T-helper 2 cell treated with Interferon-gamma antibody and Interleukin-4, amounts not matched to agents 5 μg/mL and 100 μg/mL, for 36 hours (primary cell): ENCODE measurements at regions not wholly inside any gene's neighbourhood (a gene's known extent, or its start where the extent isn't known, plus 50 kb on each side); places are given as distances from the start of the nearest gene placed in this dataset.

ENCODE experiments used
- DNase-seq: peaks from one replicate; pipeline ENCODE4 v3.0.0; 2021; ENCODE audit warnings: low spot score
- H3K27ac Mint-ChIP-seq: one replicate; pipeline ENCODE4 v1.8.0; 2021; ENCODE audit warnings: mild to moderate bottlenecking, mixed read lengths
- H3K27me3 Mint-ChIP-seq: one replicate; pipeline ENCODE4 v1.8.0; 2021; ENCODE audit warnings: low read depth, mixed read lengths
- H3K36me3 Mint-ChIP-seq: one replicate; pipeline ENCODE4 v1.8.0; 2021; ENCODE audit warnings: low read depth, mixed read lengths
- H3K4me1 Mint-ChIP-seq: one replicate; pipeline ENCODE4 v1.8.0; 2021; ENCODE audit warnings: low read depth, mixed read lengths
- H3K4me3 Mint-ChIP-seq: one replicate; pipeline ENCODE4 v1.8.0; 2022; ENCODE audit warnings: mild to moderate bottlenecking, moderate library complexity, mixed read lengths
- H3K9me3 Mint-ChIP-seq: one replicate; pipeline ENCODE4 v1.8.0; 2021; ENCODE audit warnings: mixed read lengths

DNA sequence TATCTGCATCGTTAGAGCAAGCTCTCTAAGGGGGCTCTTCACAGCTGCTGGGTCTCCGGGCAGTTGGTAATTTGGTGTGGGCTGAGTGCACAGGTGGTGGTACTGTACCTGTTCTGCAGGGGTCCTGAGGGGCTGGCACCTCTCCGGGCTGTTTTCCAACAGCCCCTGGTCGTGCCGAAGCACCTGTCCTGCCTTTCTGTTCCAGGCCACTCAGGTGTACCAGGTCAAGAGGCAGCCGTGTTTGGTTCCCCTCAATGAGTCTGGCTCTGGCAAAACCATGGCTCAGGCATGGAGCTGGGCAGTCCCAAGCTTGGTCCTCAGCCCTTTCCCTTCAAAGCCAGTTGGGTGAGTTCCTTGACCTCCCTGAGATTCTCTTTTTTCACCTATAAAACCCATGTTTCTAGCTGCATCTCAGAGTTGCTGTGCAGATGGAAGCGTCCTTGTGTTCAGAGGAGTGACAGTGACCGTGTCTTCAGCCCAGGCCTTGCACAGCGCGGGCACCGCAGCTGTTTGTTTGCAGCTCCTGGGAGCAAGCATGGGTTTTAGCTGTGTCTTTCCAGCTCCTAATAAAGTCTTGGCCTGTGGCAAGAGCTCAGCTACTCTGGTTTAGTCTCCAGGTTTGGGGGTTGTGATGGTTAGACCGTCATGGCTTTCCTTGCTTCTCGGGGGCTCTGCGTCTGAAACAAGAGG, 110.9 kb downstream of the GLI2 start:
- Mint-ChIP-seq H3K4me1 (no peaks in the 10 kb centered on the region), H3K27ac (no peak overlapping the region), H3K4me3 (no peak overlapping the region), H3K36me3 (no peaks in the 10 kb centered on the region), H3K9me3 (no peaks in the 10 kb centered on the region), H3K27me3 (peaks cover 2% of the 10 kb centered on the region)
- DNase-seq, result no peak

DNA sequence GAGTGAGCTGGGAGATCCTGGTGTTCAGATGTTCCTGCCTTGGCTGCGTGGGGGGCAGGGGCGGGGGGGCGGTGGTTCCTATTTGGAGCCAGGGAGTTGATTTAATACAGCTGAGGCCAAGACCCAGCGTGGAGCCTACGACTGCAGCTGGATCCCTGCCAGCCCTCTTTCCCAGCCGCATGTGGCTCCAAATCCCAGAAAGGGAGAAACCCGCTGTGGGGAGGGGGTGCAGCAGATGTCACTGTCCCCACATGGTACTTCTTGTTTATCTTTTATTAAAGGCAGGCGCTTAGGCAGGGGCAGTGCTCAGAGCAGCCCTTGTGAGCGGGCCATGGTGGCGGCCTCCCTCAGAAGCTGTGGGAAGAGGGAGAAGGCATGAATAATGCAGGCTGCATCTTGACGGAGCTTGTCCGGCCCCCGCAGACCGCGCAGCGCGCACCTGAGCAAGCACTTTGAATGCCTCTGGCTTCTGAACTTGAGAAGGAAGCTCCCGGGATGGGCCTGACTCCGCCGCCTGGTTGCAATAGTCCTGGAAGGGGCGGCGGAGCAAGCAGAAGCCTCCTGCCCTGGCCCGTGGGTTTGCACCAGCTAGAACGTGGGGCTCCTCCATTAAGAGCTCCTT, 112.1 kb downstream of the GLI2 start:
- Mint-ChIP-seq H3K27me3 (no peaks in the 10 kb centered on the region), H3K4me3 (no peak overlapping the region), H3K4me1 (no peaks in the 10 kb centered on the region), H3K9me3 (no peaks in the 10 kb centered on the region), H3K27ac (no peak overlapping the region), H3K36me3 (no peaks in the 10 kb centered on the region)
- no peak for DNase-seq

DNA sequence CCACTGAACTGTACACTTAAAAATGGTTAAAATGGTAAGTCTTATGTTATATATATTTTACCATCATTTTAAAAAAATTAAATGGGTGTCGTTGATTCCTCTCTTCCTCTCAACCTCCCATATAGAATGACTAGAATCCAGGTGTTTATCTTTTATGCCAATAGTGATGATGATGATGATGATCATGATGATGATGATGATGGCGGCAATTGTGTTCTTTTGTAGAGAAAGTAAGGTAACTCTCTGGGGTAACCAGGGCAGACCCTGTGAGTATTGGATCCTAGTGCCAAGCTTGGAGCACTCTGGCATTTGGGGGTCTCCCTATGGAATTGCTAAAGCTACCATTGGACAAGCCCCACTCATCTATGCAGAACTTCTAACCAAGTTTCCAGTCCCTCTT, 113.6 kb downstream of the GLI2 start:
- no peaks in the 10 kb centered on the region for H3K27me3 Mint-ChIP-seq
- no peak for DNase-seq
- H3K9me3 Mint-ChIP-seq, result no peaks in the 10 kb centered on the region
- H3K36me3 Mint-ChIP-seq, result no peaks in the 10 kb centered on the region
- no peak overlapping the region for H3K27ac Mint-ChIP-seq
- no peak overlapping the region for H3K4me3 Mint-ChIP-seq
- H3K4me1 Mint-ChIP-seq, result no peaks in the 10 kb centered on the region

DNA sequence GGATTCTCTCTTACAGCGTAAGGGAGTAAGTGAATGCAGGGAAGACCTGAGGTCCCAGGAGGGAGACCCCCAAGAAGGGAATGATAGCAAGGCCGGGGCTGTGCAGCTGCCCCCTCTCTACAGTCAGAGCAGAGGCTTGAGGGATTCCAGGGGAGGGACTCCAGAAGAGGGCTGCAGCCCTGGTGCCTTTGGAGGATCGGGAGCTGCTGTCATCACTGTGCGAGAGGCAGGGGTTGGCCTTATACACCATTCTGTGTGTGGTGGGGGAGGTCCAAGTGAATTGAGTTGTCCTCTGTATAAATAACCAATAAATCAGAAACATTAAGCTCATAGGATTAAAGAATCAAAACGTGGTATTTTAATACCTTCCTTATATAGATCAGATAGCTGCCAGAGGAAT, 114.9 kb downstream of the GLI2 start:
- H3K27me3 Mint-ChIP-seq, result no peaks in the 10 kb centered on the region
- H3K9me3 Mint-ChIP-seq, result no peaks in the 10 kb centered on the region
- H3K4me1 Mint-ChIP-seq, result no peaks in the 10 kb centered on the region
- no peak overlapping the region for H3K27ac Mint-ChIP-seq
- H3K4me3 Mint-ChIP-seq, result no peak overlapping the region
- H3K36me3 Mint-ChIP-seq, result no peaks in the 10 kb centered on the region
- no peak for DNase-seq

DNA sequence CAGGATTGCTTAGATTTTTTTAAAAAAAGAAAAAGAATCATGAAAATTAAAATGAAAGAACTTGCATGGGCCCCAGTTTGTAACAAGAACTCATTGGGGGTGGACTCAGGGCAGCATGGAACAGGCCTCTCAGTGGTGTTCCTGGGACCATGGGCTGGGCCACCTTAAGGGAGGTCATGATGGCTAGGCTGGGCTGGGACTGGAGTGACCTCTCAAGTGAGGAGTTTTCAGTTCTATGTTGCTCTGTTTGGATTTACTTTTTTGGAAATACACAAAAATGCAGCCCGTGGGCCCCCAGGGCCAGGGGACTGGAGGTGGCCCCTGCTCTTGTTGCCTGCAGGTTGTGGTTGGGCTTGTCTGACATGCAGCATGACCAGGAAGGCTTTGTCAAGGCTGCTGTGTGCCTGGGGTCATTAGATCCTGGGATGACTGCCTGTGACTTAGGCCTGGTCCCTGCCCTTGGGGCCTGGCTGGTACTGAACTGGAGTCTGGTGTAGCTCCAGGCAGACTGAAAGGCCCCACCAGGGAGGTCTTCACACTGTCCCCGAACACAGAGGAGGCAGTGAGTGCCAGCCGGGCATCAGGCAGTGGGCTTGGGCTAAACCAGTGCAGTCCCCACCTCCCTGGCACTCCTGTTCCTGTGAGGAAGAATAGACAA, 115.6 kb downstream of the GLI2 start:
- Mint-ChIP-seq H3K4me3 (no peak overlapping the region), H3K36me3 (no peaks in the 10 kb centered on the region), H3K27ac (no peak overlapping the region), H3K9me3 (no peaks in the 10 kb centered on the region), H3K4me1 (no peaks in the 10 kb centered on the region), H3K27me3 (no peaks in the 10 kb centered on the region)
- no peak for DNase-seq

DNA sequence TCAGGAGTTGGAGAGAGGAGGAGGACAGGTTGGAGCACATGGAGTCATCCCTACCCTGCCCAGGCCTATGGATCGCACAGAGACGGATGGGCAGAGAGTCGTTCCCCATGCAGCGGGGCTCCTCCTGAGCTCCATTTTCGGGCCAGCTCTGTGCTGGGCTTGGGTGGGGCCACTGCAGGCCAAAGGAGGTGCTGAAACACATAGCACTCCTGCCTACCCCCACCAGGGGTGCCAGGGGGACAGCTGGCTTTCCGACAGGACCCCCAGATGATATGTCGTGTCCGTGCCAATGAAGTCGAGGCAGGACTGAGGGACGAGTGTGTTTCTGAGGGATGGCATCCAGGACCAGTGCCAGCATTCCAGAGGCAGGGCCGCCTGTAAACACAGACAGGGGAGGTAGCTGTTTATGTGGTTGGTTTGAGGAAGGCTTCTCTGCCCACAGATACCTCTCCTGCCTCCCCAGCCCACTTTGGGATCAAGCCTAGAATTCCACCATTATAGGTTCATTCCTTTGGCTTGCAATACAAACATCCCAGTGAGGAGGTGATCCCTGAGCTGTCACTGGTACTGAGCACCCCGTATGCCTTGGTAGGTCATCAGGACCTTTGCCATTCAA, 116.6 kb downstream of the GLI2 start:
- Mint-ChIP-seq H3K36me3 (no peaks in the 10 kb centered on the region), H3K27ac (no peak overlapping the region), H3K9me3 (no peaks in the 10 kb centered on the region), H3K4me1 (no peaks in the 10 kb centered on the region), H3K27me3 (no peaks in the 10 kb centered on the region), H3K4me3 (no peak overlapping the region)
- DNase-seq, result no peak

DNA sequence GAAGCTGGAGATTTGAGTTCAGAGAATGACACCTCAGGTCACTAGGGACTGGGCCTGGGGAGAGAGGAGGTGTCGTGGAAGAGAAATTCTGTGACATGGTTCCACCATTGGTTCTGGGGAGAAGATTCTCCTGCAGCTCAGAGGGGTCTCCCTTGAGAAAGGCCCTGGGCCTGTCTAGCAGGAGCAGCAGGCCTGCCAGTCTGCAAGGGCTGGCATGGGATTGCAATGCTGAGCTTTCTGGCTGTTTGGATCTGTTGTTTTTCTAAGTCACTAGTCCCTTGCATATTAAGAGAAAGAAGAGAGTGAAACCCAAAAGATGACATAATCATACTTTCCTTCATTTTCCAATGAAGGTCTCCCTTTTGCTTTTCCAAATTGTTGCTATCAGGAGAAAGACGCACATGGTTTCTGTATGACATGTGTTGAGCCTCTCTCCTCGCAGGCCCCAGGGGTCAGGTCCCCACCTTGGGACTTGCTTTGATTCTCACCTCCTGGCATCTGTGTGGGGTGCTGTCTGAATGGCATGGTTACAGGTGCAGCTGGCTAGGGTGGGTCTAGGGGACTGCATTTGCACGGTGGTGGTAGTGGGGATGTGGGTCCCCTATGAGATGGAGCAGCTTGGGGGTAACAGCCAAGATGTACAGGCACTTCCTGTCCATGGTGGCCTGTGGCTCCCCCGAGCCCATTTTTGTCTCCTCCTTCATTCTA, 117.8 kb downstream of the GLI2 start:
- DNase-seq, result no peak
- Mint-ChIP-seq H3K36me3 (no peaks in the 10 kb centered on the region), H3K9me3 (no peaks in the 10 kb centered on the region), H3K4me1 (no peaks in the 10 kb centered on the region), H3K27me3 (no peaks in the 10 kb centered on the region), H3K27ac (no peak overlapping the region), H3K4me3 (no peak overlapping the region)

DNA sequence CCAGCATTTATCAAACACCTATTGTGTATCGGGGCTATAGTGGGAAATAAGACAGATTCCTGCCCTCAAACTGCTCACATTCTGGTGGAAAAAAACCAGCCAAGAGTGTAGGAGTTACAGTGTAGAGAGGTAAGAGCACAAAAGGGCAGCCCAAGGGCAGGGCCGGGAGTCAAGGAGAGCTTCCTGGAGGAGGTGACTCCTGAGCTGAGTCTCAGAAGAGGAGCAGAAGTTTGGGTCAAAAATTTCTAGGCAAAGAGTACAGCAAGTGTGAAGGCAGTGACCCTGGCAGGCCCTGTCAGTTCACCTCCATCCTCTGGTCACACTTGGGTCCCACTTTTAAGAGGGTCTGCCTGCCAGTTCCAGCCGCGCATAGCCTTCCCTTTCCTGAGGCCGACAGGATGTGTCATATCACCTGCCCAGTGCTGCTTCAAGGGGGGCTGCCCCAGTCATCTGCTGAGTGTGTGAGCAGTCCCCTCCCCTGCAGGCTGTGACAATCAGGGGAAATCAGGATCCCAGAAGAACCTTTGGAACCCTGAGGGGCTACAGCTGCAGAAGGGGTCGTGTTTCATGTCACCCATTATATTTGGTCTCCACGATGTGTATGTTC, 118.4 kb downstream of the GLI2 start:
- no peaks in the 10 kb centered on the region for H3K36me3 Mint-ChIP-seq
- H3K27ac Mint-ChIP-seq, result no peak overlapping the region
- no peak for DNase-seq
- no peaks in the 10 kb centered on the region for H3K4me1 Mint-ChIP-seq
- no peaks in the 10 kb centered on the region for H3K27me3 Mint-ChIP-seq
- H3K4me3 Mint-ChIP-seq, result no peak overlapping the region
- H3K9me3 Mint-ChIP-seq, result no peaks in the 10 kb centered on the region

DNA sequence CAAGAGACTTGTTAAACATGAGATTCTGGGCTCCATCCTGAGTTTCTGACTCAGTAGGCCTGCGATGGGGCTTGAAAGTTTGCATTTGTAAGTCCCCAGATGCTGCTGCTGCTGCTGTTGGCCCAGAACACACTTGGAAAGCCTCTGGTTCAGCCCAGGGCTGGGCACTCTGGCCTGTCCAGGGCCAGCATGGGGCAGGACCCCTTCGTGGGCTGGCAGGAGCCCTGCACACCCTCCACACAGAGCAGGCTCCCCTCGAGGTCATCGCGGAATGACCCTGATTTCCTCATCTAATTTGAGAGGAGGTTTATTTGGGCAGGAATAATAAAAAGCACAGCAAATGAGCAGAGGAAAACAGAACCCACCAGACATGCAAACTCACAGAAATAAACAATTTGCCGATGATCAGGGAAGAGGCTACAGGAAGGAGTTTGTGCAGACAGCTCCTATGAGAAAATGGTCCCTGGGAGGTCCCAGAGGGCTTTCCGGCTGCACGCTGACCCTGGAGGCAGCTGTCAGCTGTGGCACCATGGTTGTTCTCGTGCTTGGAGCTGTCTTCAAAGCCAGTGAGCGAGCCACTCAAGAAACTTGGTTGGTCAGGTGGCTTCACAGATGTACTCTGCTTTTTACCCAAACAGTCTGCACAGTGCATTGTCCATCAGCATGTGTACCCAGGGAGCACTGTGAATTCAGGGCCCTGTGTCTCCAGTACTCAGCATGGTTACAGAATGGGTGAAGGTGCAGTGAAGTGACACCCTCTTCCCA, 119.3 kb downstream of the GLI2 start:
- Mint-ChIP-seq H3K27ac (no peak overlapping the region), H3K9me3 (no peaks in the 10 kb centered on the region), H3K4me1 (no peaks in the 10 kb centered on the region), H3K36me3 (no peaks in the 10 kb centered on the region), H3K4me3 (no peak overlapping the region), H3K27me3 (no peaks in the 10 kb centered on the region)
- no peak for DNase-seq

DNA sequence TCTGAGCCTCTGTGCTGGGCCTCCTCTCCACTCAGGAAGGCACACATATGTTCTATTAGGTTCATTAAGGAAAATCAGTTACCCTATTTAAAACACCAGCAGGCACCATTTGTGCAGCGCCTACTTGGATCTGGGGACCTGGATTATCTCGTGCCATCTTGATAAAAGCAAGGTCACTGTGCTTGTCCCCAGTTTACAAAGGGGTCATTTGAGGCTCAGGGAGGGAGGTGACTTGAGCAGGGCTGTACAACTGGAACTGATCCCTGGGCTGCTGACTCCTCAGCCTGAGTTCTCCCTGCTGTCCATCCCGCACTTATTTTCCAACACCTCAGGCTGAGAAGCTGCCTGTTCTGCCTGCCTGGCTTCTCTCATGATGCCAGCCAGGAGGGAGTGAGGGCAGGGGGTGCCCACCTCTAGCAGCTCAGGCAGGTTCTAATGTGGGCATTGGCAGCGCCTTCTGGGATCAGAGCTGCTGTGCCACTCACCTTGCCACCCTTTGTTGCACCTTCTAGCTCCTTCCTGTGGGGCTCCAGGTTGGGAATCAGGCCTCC, 120.3 kb downstream of the GLI2 start:
- Mint-ChIP-seq H3K27me3 (no peaks in the 10 kb centered on the region), H3K9me3 (no peaks in the 10 kb centered on the region), H3K27ac (no peak overlapping the region), H3K4me1 (no peaks in the 10 kb centered on the region), H3K36me3 (no peaks in the 10 kb centered on the region), H3K4me3 (no peak overlapping the region)
- no peak for DNase-seq

DNA sequence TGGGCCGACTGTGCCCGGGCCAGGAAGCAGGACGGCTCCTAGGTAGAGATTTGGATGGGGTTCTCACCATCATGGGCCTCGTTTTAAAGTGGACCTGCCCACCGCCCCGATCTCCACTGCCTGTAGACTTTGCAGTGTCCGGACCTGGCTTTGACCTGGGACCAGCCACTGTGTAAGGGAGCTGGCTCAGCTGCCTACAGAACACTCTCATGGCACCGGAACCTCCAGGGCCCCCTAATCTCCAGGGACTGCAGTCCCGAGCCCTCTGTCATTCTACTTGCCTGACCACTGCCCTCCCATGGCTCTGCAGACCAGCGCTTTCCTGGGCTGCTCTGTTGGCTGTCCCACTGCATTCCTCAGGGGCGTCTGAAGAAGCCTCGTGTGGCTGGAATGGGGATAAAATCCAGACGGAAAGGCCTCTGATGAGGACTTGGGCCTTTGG, 120.8 kb downstream of the GLI2 start:
- no peaks in the 10 kb centered on the region for H3K27me3 Mint-ChIP-seq
- H3K4me1 Mint-ChIP-seq, result no peaks in the 10 kb centered on the region
- H3K27ac Mint-ChIP-seq, result no peak overlapping the region
- H3K9me3 Mint-ChIP-seq, result no peaks in the 10 kb centered on the region
- no peak overlapping the region for H3K4me3 Mint-ChIP-seq
- H3K36me3 Mint-ChIP-seq, result no peaks in the 10 kb centered on the region
- no peak for DNase-seq

DNA sequence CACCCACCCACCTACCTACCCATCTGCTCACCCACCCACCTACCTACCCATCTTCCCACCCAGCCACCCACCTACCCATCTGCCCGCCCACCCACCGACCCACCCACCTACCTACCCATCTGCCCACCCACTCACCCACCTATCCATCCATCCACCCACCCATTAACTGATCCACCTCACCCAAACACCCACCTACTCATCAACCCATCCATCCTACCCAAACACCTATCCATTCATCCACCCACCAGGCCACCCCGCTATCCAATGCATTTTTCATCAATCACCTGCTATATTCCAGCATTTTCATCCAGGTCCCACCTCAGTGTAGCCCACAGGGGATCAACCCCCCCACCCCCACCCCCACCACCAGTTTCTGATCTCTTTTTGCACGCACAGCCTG, 121.8 kb downstream of the GLI2 start:
- H3K9me3 Mint-ChIP-seq, result no peaks in the 10 kb centered on the region

DNA sequence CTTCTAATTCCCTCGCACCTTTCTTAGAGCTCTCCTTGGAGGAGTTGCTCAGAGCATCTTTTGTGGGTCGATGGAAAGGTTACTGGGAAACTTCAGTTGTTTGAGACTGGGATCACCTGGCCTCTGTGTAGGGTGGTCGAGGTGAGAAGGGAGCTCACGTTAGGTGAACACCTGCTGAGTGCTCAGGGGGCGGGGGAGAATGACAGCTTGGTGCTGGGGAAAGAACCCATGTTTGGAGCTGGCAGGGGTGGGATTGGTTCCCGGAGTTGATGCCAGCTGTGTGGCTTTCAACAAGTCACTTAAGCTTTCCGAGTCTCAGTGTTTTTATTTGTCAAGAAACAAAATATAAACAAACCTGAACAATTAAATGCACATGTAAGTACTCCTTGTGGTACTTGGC, 122.3 kb downstream of the GLI2 start:
- DNase-seq, result no peak
- no peaks in the 10 kb centered on the region for H3K27me3 Mint-ChIP-seq
- H3K36me3 Mint-ChIP-seq, result no peaks in the 10 kb centered on the region
- no peaks in the 10 kb centered on the region for H3K4me1 Mint-ChIP-seq
- no peaks in the 10 kb centered on the region for H3K9me3 Mint-ChIP-seq
- no peak overlapping the region for H3K27ac Mint-ChIP-seq
- no peak overlapping the region for H3K4me3 Mint-ChIP-seq

More for the DNA sequence above, 121.8 kb downstream of the GLI2 start:
- DNase-seq, result no peak
- no peaks in the 10 kb centered on the region for H3K4me1 Mint-ChIP-seq
- H3K27ac Mint-ChIP-seq, result no peak overlapping the region
- H3K4me3 Mint-ChIP-seq, result no peak overlapping the region
- no peaks in the 10 kb centered on the region for H3K27me3 Mint-ChIP-seq
- no peaks in the 10 kb centered on the region for H3K36me3 Mint-ChIP-seq
